OCI-LY3 (cell line): ENCODE measurements at regions not wholly inside any gene's neighbourhood (a gene's known extent, or its start where the extent isn't known, plus 50 kb on each side); places are given as distances from the start of the nearest gene placed in this dataset.

Experiments
- H2AFZ ChIP-seq: fragments of 200-600, 300-600 bp; shearing (Covaris generic); 2 replicates; pipeline ENCODE4 v1.6.0; 2014; ENCODE audit warnings: antibody characterized with exemption, low read depth, low read length
- H3K27ac ChIP-seq: fragments of 200-600, 300-600 bp; sonication (generic); 2 replicates; pipeline ENCODE4 v1.5.1; 2014; ENCODE audit warnings: mild to moderate bottlenecking, low read length, moderate library complexity, mixed read lengths
- H3K27me3 ChIP-seq: fragments of 200-600, 300-600 bp; sonication (generic); 2 replicates; pipeline ENCODE4 v1.6.1; 2014; ENCODE audit warnings: low read depth, low read length, mixed read lengths
- H3K36me3 ChIP-seq: fragments of 200-600, 300-600 bp; sonication (generic); replicated peaks from 2 replicates; pipeline ENCODE3; 2014; ENCODE audit warnings: low read depth, low read length, mixed read lengths
- H3K4me1 ChIP-seq: fragments of 300-600, 200-600 bp; sonication (generic); 2 replicates; pipeline ENCODE4 v1.6.1; 2014; ENCODE audit warnings: low read length, mixed read lengths
- H3K4me2 ChIP-seq: fragments of 200-600, 300-600 bp; sonication (generic); 2 replicates; pipeline ENCODE4 v1.6.1; 2014; ENCODE audit warnings: low read length, mixed read lengths
- H3K4me3 ChIP-seq: fragments of 300-600, 200-600 bp; sonication (generic); 2 replicates; pipeline ENCODE4 v1.5.1; 2014; ENCODE audit warnings: antibody characterized with exemption, mild to moderate bottlenecking, low read length, moderate library complexity
- H3K79me2 ChIP-seq: fragments of 300-600, 200-600 bp; shearing (Covaris generic); 2 replicates; pipeline ENCODE4 v1.6.1; 2014; ENCODE audit warnings: mild to moderate bottlenecking, low read length, mixed read lengths
- H3K9ac ChIP-seq: fragments of 300-600, 200-600 bp; shearing (Covaris generic); 2 replicates; pipeline ENCODE4 v1.6.0; 2014; ENCODE audit warnings: mild to moderate bottlenecking, low read length, moderate library complexity
- H3K9me3 ChIP-seq: fragments of 200-600, 300-600 bp; shearing (Covaris generic); 2 replicates; pipeline ENCODE4 v1.6.1; 2014; ENCODE audit warnings: low read length, mixed read lengths; ENCODE audit not compliant: insufficient read depth
- H4K20me1 ChIP-seq: fragments of 200-600, 300-600 bp; sonication (generic); 2 replicates; pipeline ENCODE4 v1.6.1; 2016; ENCODE audit warnings: low read length, mixed read lengths; ENCODE audit not compliant: insufficient read depth
- EZH2phosphoT487 ChIP-seq: fragments of 200-600 bp; shearing (Covaris generic); IDR thresholded peaks from 2 replicates; pipeline ENCODE4 v1.6.1; 2018; ENCODE audit warnings: antibody characterized with exemption, mixed run types, low read depth
- TF ChIP-seq, protein P1 (sequence below): fragments of 200-600, 300-600 bp; sonication (generic); IDR thresholded peaks from 2 replicates; pipeline ENCODE4 v1.5.1; 2014; ENCODE audit warnings: antibody characterized with exemption, low read length, low read depth

DNA sequence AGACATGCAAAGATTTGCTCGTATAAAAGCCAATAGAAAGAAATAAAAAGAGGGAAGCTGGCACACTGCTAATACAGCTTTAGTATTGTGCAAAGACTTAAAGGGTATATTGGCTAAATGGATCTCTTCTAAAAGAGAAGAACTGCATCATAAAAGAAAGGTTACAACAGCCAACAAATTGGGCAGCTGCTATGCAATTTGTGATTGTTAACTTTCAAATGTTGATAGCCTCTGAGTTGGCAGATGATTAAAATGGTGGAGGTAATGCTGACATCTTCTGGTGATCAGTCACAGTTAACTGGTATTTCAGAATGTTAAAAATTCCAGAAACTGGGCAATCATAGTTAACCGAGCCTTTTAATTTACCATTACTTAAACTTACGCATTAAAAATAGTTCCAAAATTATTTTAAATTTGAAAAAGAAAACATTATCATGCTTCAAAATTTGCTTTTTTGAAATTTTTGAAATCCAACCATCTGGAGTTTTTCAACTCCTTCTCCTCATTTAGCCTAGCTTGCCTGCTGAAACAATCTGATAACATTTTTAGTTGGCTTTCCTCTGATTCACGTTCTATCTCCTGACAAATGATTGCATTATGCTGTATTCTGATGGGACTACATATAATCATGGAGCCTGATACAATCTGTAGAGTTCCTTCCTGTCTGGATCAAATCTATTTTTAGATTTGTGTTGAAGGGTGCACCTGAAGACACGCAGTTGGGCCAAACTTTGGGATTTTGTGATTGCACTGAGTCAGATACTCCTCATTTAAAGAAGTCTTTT, 144.0 kb upstream of the PDZRN3 start:
- Histone ChIP-seq H3K9ac (no peak overlapping the region), H3K27me3 (no peaks in the 10 kb centered on the region), H3K36me3 (no peaks in the 10 kb centered on the region), H3K27ac (no peak overlapping the region), H3K9me3 (no peaks in the 10 kb centered on the region), H3K4me3 (no peak overlapping the region), H3K79me2 (no peaks in the 10 kb centered on the region), H2AFZ (no peak overlapping the region), H3K4me2 (no peak overlapping the region), H3K4me1 (no peaks in the 10 kb centered on the region), H4K20me1 (no peaks in the 10 kb centered on the region)
- TF ChIP-seq, protein P1, sequence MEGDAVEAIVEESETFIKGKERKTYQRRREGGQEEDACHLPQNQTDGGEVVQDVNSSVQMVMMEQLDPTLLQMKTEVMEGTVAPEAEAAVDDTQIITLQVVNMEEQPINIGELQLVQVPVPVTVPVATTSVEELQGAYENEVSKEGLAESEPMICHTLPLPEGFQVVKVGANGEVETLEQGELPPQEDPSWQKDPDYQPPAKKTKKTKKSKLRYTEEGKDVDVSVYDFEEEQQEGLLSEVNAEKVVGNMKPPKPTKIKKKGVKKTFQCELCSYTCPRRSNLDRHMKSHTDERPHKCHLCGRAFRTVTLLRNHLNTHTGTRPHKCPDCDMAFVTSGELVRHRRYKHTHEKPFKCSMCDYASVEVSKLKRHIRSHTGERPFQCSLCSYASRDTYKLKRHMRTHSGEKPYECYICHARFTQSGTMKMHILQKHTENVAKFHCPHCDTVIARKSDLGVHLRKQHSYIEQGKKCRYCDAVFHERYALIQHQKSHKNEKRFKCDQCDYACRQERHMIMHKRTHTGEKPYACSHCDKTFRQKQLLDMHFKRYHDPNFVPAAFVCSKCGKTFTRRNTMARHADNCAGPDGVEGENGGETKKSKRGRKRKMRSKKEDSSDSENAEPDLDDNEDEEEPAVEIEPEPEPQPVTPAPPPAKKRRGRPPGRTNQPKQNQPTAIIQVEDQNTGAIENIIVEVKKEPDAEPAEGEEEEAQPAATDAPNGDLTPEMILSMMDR: no peak
- TF ChIP-seq EZH2phosphoT487: no peak

DNA sequence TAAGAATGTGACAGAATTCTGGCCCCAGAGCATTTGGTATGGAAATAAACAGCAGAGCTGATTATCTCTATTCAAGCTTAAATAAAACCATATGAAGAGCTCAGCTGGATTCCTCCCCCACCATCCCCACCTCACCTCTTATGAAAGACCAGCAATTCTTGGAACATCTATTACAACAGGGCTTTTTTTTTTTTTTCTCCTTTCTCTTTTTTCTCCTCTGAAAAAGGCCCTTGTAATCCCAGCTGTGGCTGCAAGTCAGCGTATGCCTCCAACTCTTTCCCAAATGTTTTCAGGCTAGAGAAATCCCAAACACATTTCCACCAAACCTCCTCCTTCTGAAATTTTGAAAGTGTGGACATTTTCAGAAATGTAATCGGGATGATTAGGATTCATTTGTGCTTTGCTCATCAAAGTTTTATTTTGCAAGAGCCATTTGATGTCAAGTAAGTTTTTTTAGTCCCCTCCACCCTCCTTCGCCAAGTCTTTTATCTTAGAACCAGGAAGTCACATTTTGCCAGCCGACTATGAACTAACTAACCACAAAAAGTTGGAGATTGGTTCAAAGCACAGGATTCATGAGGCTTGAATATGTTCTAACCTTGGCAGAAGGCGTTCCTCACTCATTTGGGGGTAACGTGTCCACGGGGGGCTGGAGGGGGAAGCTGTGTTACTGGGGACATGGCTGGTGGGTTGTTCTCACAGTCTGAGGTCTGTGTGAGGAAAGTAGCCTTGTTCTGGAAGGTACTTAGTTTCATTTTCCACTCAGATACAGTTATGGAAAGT, 142.0 kb upstream of the PDZRN3 start:
- TF ChIP-seq, protein P1: no peak
- TF ChIP-seq EZH2phosphoT487: no peak
- Histone ChIP-seq H3K9ac (no peak overlapping the region), H3K36me3 (no peaks in the 10 kb centered on the region), H2AFZ (peak overlapping the region; percentile 32; the same call in 1 of the 2 replicates), H4K20me1 (no peaks in the 10 kb centered on the region), H3K9me3 (no peaks in the 10 kb centered on the region), H3K79me2 (no peaks in the 10 kb centered on the region), H3K4me1 (no peaks in the 10 kb centered on the region), H3K4me3 (no peak overlapping the region), H3K4me2 (peak overlapping the region; percentile 29; the same call in 1 of the 2 replicates), H3K27ac (no peak overlapping the region), H3K27me3 (no peaks in the 10 kb centered on the region)

DNA sequence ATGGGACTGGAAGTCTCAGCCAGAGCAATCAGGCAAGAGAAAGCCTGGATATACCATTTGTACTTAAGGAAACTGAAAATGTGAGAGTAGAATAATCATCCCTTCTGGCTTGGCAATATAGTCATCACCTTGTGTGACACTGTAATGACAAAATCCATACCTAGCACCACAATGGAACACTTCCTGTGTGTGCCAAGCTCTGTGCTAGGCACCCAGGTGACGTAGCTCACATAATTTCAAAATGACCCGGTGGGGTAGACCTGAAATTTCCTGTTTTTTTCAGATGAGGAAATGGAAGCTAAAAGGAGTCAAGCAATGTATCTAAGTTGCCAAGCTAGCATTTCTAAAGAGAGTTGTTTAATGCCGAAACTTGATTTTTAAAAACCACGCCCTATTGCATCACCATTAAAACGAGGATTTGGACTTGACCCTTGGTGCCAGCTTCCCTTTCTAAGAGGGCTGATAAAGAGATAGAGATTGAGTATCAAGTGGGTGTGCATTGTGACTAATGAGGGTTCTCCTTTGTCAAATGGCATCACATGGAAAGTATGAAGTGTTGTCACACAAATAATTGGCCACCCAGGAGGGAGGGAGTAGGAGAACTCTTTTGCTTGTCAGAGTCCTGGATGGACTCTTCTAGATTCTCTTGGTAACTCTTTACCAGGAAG, 141.3 kb upstream of the PDZRN3 start:
- Histone ChIP-seq H3K9ac (no peak overlapping the region), H3K27me3 (no peaks in the 10 kb centered on the region), H3K4me2 (no peak overlapping the region), H3K4me3 (no peak overlapping the region), H3K4me1 (no peaks in the 10 kb centered on the region), H3K36me3 (no peaks in the 10 kb centered on the region), H2AFZ (no peak overlapping the region), H3K27ac (no peak overlapping the region), H3K79me2 (no peaks in the 10 kb centered on the region), H4K20me1 (no peaks in the 10 kb centered on the region), H3K9me3 (no peaks in the 10 kb centered on the region)
- TF ChIP-seq, protein P1: no peak
- TF ChIP-seq EZH2phosphoT487: no peak

DNA sequence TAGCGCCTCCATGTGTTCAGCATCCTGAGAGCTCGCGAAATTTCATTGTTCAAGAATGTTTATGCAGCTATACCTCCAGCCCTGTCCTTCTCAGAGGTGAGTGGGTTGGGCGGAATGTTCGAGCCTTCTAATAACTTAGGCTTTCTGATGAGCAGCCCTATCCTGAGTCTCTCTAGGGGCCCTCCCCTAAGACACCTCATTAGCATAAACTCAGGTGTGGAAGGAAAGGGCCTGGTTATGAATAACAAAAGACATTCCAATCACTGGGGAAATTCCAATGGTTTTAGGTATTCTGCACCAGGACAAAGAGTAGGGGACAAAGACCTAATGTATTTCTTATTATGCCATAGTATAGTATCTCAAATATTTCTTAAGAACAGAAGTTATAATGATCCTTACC, 138.1 kb upstream of the PDZRN3 start:
- H3K27ac ChIP-seq: no peak overlapping the region
- TF ChIP-seq, protein P1: no peak
- TF ChIP-seq EZH2phosphoT487: no peak
- no peaks in the 10 kb centered on the region for H3K36me3 ChIP-seq

More for the DNA sequence above, 138.1 kb upstream of the PDZRN3 start:
- Histone ChIP-seq H3K79me2 (no peaks in the 10 kb centered on the region), H3K4me3 (no peak overlapping the region), H2AFZ (no peak overlapping the region), H3K9me3 (no peaks in the 10 kb centered on the region), H3K9ac (no peak overlapping the region), H3K27me3 (no peaks in the 10 kb centered on the region; the same call in 1 of the 2 replicates), H3K4me1 (peaks cover 9% of the 10 kb centered on the region; the same call in 1 of the 2 replicates), H4K20me1 (no peaks in the 10 kb centered on the region), H3K4me2 (no peak overlapping the region)
